A549 (cell line): ENCODE measurements at regions not wholly inside any gene's neighbourhood (a gene's known extent, or its start where the extent isn't known, plus 50 kb on each side); places are given as distances from the start of the nearest gene placed in this dataset.

Source experiments
- CTCF ChIP-seq: fragments of >200 bp; sonication (Bioruptor Twin); formaldehyde crosslinking; IDR thresholded peaks from 3 replicates; pipeline ENCODE4 v1.5.1; 2016
- GATA3 ChIP-seq: IDR thresholded peaks from 2 replicates; pipeline ENCODE4 v1.6.1; 2012; ENCODE audit warnings: borderline replicate concordance
- HOXA7 ChIP-seq: fragments of 250-450 bp; sonication (Bioruptor Pico); IDR thresholded peaks from 2 replicates; pipeline ENCODE4 v1.5.0; 2020; ENCODE audit warnings: mild to moderate bottlenecking, moderate library complexity
- POLR2A ChIP-seq: IDR thresholded peaks from 2 replicates; pipeline ENCODE4 v1.6.1; 2012; ENCODE audit warnings: mild to moderate bottlenecking, low read length
- RCOR1 ChIP-seq: fragments of 150-350 bp; IDR thresholded peaks from 2 replicates; pipeline ENCODE4 v1.6.1; 2014; ENCODE audit warnings: antibody characterized with exemption, low read length, low read depth
- RFX5 ChIP-seq: fragments of 450-650 bp; IDR thresholded peaks from 2 replicates; pipeline ENCODE4 v1.7.1; 2014; ENCODE audit warnings: antibody characterized with exemption, mild to moderate bottlenecking, moderate library complexity
- RNF2 ChIP-seq: fragments of 200-600 bp; sonication (generic); IDR thresholded peaks from 2 replicates; pipeline ENCODE4 v1.6.1; 2016; ENCODE audit warnings: low read depth, mild to moderate bottlenecking, antibody characterized with exemption, moderate library complexity, borderline replicate concordance
- ZSCAN20 ChIP-seq: fragments of 250-450 bp; sonication (Bioruptor Pico); IDR thresholded peaks from 2 replicates; pipeline ENCODE4 v1.8.0; 2022; ENCODE audit warnings: mild to moderate bottlenecking, moderate library complexity
- TF ChIP-seq, protein P1 (sequence below): fragments of 150-350 bp; IDR thresholded peaks from 2 replicates; pipeline ENCODE4 v1.6.1; 2014; ENCODE audit warnings: low read depth, mild to moderate bottlenecking, low read length

DNA sequence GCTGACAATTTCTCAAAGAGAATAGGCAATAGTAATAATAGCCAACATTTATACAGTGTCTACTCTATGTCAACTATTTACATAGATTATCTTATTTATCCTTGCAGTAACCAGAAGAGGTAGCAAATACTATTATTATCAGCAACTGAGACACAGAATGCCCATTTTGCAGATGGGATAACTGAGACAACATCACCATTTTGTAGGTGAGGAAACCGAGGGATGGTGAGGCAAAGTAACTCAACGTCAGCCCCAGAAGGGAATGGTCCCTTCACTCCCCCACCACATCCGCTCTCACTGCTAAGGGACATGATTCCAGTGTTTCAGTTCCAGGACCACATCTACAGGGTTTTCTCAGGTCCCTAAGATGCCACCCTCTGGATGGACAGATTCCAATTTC is 261.2 kb upstream of the NEBL start:
- TF ChIP-seq ZSCAN20 (CRISPR knock-in tag) (no peak), POLR2A (no peak), GATA3 (no peak), HOXA7 (CRISPR knock-in tag) (no peak), RNF2 (no peak), RCOR1 (no peak), RFX5 (no peak), CTCF (no peak)
- TF ChIP-seq, protein P1, sequence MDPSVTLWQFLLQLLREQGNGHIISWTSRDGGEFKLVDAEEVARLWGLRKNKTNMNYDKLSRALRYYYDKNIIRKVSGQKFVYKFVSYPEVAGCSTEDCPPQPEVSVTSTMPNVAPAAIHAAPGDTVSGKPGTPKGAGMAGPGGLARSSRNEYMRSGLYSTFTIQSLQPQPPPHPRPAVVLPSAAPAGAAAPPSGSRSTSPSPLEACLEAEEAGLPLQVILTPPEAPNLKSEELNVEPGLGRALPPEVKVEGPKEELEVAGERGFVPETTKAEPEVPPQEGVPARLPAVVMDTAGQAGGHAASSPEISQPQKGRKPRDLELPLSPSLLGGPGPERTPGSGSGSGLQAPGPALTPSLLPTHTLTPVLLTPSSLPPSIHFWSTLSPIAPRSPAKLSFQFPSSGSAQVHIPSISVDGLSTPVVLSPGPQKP, result no peak
